ENCODE measurements at regions not wholly inside any gene's neighbourhood (a gene's known extent, or its start where the extent isn't known, plus 50 kb on each side); places are given as distances from the start of the nearest gene placed in this dataset.

DNA sequence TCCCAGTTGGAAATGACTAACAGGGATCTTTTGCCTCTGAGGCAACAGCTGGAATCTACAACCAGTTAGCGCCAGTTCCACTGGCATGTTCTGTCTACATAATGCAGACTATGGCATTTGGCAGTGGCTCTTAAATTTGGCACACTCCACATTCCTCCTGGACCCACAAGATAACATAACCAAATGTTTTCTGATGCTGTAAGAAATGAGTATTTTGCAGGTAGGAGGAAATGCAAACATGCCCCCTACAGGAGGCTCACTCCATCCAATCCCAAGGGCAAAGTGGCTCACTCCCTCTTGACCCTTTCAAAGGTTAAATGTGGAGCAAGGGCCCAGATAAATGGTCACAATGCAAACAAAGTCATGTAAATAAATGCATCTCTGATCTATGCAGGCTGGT, 129.2 kb upstream of the PROX1 start:
- ATAC-seq (ENCODE audit: low read depth) (no peak), DNase-seq (no peak)
- H3K27me3 Mint-ChIP-seq, result no peaks in the 10 kb centered on the region
- 100% methylated on average over 1 of the region's 1 CpG for WGBS (ENCODE audit: insufficient coverage)
- Histone ChIP-seq H3K4me2 (replicated peaks; ENCODE audit: low read depth, low read length, poor library complexity, severe bottlenecking) (no peak overlapping the region), H3K27me3 (replicated peaks in 1 of 4; ENCODE audit: control extremely low read depth in 1 of 4, control insufficient read depth in 3 of 4, insufficient read depth in 4 of 4, low read length in 3 of 4) (no peaks in the 10 kb centered on the region), H3K27ac (ENCODE audit: low read length in 2 of 2) (no peak overlapping the region), H3K9ac (ENCODE audit: low read length) (no peak overlapping the region), H2AFZ (ENCODE audit: insufficient read depth, low read depth, low read length, poor library complexity, severe bottlenecking) (no peak overlapping the region), H4K20me1 (ENCODE audit: control insufficient read depth, insufficient read depth, low read length, poor library complexity, severe bottlenecking) (no peaks in the 10 kb centered on the region), H3K4me1 (ENCODE audit: control insufficient read depth in 2 of 2, insufficient read depth in 2 of 2, low read length in 2 of 2) (no peaks in the 10 kb centered on the region), H3K36me3 (replicated peaks in 1 of 2; ENCODE audit: control extremely low read depth in 1 of 2, control insufficient read depth in 1 of 2, extremely low read depth in 1 of 2, insufficient read depth in 2 of 2, low read length in 1 of 2) (no peaks in the 10 kb centered on the region), H3K9me3 (ENCODE audit: control extremely low read depth in 1 of 3, control insufficient read depth in 2 of 3, insufficient read depth in 1 of 3, low read length in 2 of 3) (peaks cover 0 to 8% (median 0%) of the 10 kb centered on the region in 3 donors), H3K79me2 (ENCODE audit: control insufficient read depth, insufficient read depth, low read length) (no peaks in the 10 kb centered on the region), H3K4me3 (ENCODE audit: control extremely low read depth in 1 of 5, extremely low read depth in 1 of 5, insufficient read depth in 1 of 5, low read depth in 2 of 5, low read length in 4 of 5) (no peak overlapping the region)
- no peaks in the 10 kb centered on the region for H3K9me3 Mint-ChIP-seq (ENCODE audit: insufficient read depth)
- no peaks in the 10 kb centered on the region for H3K4me1 Mint-ChIP-seq
- intact Hi-C loops (cut with micrococcal nuclease), result no loop called here
- POLR2A ChIA-PET, result no interaction called here
- CTCF ChIA-PET, result no interaction called here
- no peak overlapping the region for H3K4me3 Mint-ChIP-seq
- H3K27ac Mint-ChIP-seq, result no peak overlapping the region
- TF ChIP-seq CTCF (IDR thresholded peaks at IDR 0.05) (no peak), EZH2 (IDR thresholded peaks at IDR 0.05; ENCODE audit: borderline replicate concordance, insufficient read depth, low read depth, low read length, poor library complexity, severe bottlenecking) (no peak)

- Mint-ChIP-seq H3K4me3 (no peak overlapping the region), H3K27me3 (no peaks in the 10 kb centered on the region), H3K4me1 (no peaks in the 10 kb centered on the region), H3K27ac (no peak overlapping the region), H3K9me3 (ENCODE audit: insufficient read depth) (peaks cover 2% of the 10 kb centered on the region)
- Histone ChIP-seq H4K20me1 (ENCODE audit: control insufficient read depth, insufficient read depth, low read length, poor library complexity, severe bottlenecking) (no peaks in the 10 kb centered on the region), H3K27me3 (replicated peaks in 1 of 4; ENCODE audit: control extremely low read depth in 1 of 4, control insufficient read depth in 3 of 4, insufficient read depth in 4 of 4, low read length in 3 of 4) (no peaks in the 10 kb centered on the region), H2AFZ (ENCODE audit: insufficient read depth, low read depth, low read length, poor library complexity, severe bottlenecking) (no peak overlapping the region), H3K4me1 (ENCODE audit: control insufficient read depth in 2 of 2, insufficient read depth in 2 of 2, low read length in 2 of 2) (no peaks in the 10 kb centered on the region), H3K4me3 (ENCODE audit: control extremely low read depth in 1 of 5, extremely low read depth in 1 of 5, insufficient read depth in 1 of 5, low read depth in 2 of 5, low read length in 4 of 5) (no peak overlapping the region), H3K36me3 (replicated peaks in 1 of 2; ENCODE audit: control extremely low read depth in 1 of 2, control insufficient read depth in 1 of 2, extremely low read depth in 1 of 2, insufficient read depth in 2 of 2, low read length in 1 of 2) (no peaks in the 10 kb centered on the region), H3K4me2 (replicated peaks; ENCODE audit: low read depth, low read length, poor library complexity, severe bottlenecking) (no peak overlapping the region), H3K27ac (ENCODE audit: low read length in 2 of 2) (no peak overlapping the region), H3K9me3 (ENCODE audit: control extremely low read depth in 1 of 3, control insufficient read depth in 2 of 3, insufficient read depth in 1 of 3, low read length in 2 of 3) (peaks cover 0 to 4% (median 0%) of the 10 kb centered on the region in 3 donors), H3K9ac (ENCODE audit: low read length) (no peak overlapping the region), H3K79me2 (ENCODE audit: control insufficient read depth, insufficient read depth, low read length) (no peaks in the 10 kb centered on the region)
- ChIA-PET POLR2A (no interaction called here), CTCF (no interaction called here)
- TF ChIP-seq CTCF (IDR thresholded peaks at IDR 0.05) (no peak), EZH2 (IDR thresholded peaks at IDR 0.05; ENCODE audit: borderline replicate concordance, insufficient read depth, low read depth, low read length, poor library complexity, severe bottlenecking) (no peak)
- WGBS (ENCODE audit: insufficient coverage), result 89% methylated on average over 11 of the region's 12 CpGs
- intact Hi-C loops (cut with micrococcal nuclease), result no loop called here
- DNase-seq (no peak), ATAC-seq (ENCODE audit: low read depth) (no peak)
Measured at GRCh38 chr1:213861841-213862240, 125.9 kb upstream of the PROX1 start.

Measured in B cell (primary cell).